GM21576 (cell line): ENCODE measurements at regions not wholly inside any gene's neighbourhood (a gene's known extent, or its start where the extent isn't known, plus 50 kb on each side); places are given as distances from the start of the nearest gene placed in this dataset.

Experiments
- ATAC-seq: cut with Tn5 transposase; IDR thresholded peaks from one replicate; pipeline ENCODE4 v1.9.1; 2021; ENCODE audit warnings: mild to moderate bottlenecking, moderate library complexity; ENCODE audit not compliant: unreplicated experiment

GRCh38 chr4:114494246-114494803 lies 104.3 kb upstream of the UGT8 start:
- no peak for ATAC-seq

- no peak for ATAC-seq
These were observed 103.1 kb upstream of the UGT8 start for GRCh38 chr4:114495471-114495928.

- no peak for ATAC-seq
These were observed 101.5 kb upstream of the UGT8 start for GRCh38 chr4:114497116-114497515.

GRCh38 chr4:114509340-114509739 lies 89.3 kb upstream of the UGT8 start:
- ATAC-seq, result no peak

GRCh38 chr4:114512595-114513295 lies 85.9 kb upstream of the UGT8 start:
- no peak for ATAC-seq

GRCh38 chr4:114519368-114519767 lies 79.2 kb upstream of the UGT8 start:
- no peak for ATAC-seq

GRCh38 chr4:114527170-114527569 lies 71.4 kb upstream of the UGT8 start:
- ATAC-seq, result no peak

GRCh38 chr4:114527637-114528036 lies 71.0 kb upstream of the UGT8 start:
- ATAC-seq, result no peak

- no peak for ATAC-seq
These were observed 62.9 kb upstream of the UGT8 start for GRCh38 chr4:114535725-114536124.

GRCh38 chr4:114537352-114537751 lies 61.3 kb upstream of the UGT8 start:
- no peak for ATAC-seq

GRCh38 chr4:114538012-114538617 lies 60.5 kb upstream of the UGT8 start:
- no peak for ATAC-seq

GRCh38 chr4:114539985-114540384 lies 58.6 kb upstream of the UGT8 start:
- ATAC-seq, result no peak

GRCh38 chr4:114547340-114548134 lies 51.1 kb upstream of the UGT8 start:
- ATAC-seq, result no peak
